Mesenchymal stem cell (in vitro differentiated cells and primary cell): ENCODE measurements at regions not wholly inside any gene's neighbourhood (a gene's known extent, or its start where the extent isn't known, plus 50 kb on each side); places are given as distances from the start of the nearest gene placed in this dataset.

Experiments used
- DNase-seq: peaks from one replicate; pipeline ENCODE4 v3.0.0-alpha.2; 2013
- H2AFZ ChIP-seq: one replicate; pipeline ENCODE4 v1.6.1; 2013; ENCODE audit warnings: low read depth, mild to moderate bottlenecking, control low read depth, inconsistent platforms, low read length, moderate library complexity
- H2AK5ac ChIP-seq: 2 replicates; pipeline ENCODE4 v1.6.1; 2013; ENCODE audit warnings: low read length, moderate library complexity, mild to moderate bottlenecking, inconsistent platforms; ENCODE audit not compliant: severe bottlenecking
- H2BK120ac ChIP-seq: one replicate; pipeline ENCODE4 v1.6.1; 2013; ENCODE audit warnings: low read depth, mild to moderate bottlenecking, inconsistent platforms, low read length, moderate library complexity
- H2BK12ac ChIP-seq, 2 experiments: one replicate each; pipeline ENCODE4 v1.6.1; 2013; ENCODE audit warnings: inconsistent platforms in 2 of 2, low read length in 2 of 2, mild to moderate bottlenecking in 2 of 2, moderate library complexity in 2 of 2, control low read depth in 1 of 2
- H2BK15ac ChIP-seq: one replicate; pipeline ENCODE4 v1.6.1; 2013; ENCODE audit warnings: mild to moderate bottlenecking, low read depth, inconsistent platforms; ENCODE audit not compliant: poor library complexity, severe bottlenecking
- H2BK5ac ChIP-seq: 2 replicates; pipeline ENCODE4 v1.6.1; 2013; ENCODE audit warnings: low read depth, mild to moderate bottlenecking, low read length, control low read depth, inconsistent platforms; ENCODE audit not compliant: poor library complexity, severe bottlenecking
- H3K14ac ChIP-seq, 2 experiments: one replicate each; pipeline ENCODE4 v1.6.1; 2013; ENCODE audit warnings: inconsistent platforms in 2 of 2, low read length in 2 of 2, control low read depth in 1 of 2, mild to moderate bottlenecking in 1 of 2, moderate library complexity in 1 of 2
- H3K18ac ChIP-seq, 2 experiments: one replicate each; pipeline ENCODE4 v1.6.1; 2013; ENCODE audit warnings: inconsistent platforms in 2 of 2, low read length in 2 of 2, control low read depth in 1 of 2, low read depth in 1 of 2, mild to moderate bottlenecking in 1 of 2
- H3K23ac ChIP-seq, 2 experiments: one replicate each; pipeline ENCODE4 v1.6.1; 2013; ENCODE audit warnings: inconsistent platforms in 2 of 2, low read length in 2 of 2, mild to moderate bottlenecking in 2 of 2, moderate library complexity in 2 of 2, control low read depth in 1 of 2
- H3K27ac ChIP-seq: 2 replicates; pipeline ENCODE4 v1.5.1; 2013; ENCODE audit warnings: mild to moderate bottlenecking, moderate library complexity, low read length, control low read depth, inconsistent platforms; ENCODE audit not compliant: poor library complexity, severe bottlenecking
- H3K27me3 ChIP-seq, 2 experiments: 2 replicates each; pipeline versions ENCODE4 v1.6.1 to v1.7.0; 2013; ENCODE audit warnings: low read length in 2 of 2, mild to moderate bottlenecking in 2 of 2, moderate library complexity in 2 of 2, control low read depth in 1 of 2, inconsistent platforms in 1 of 2; ENCODE audit not compliant: control insufficient read depth in 1 of 2, insufficient read depth in 1 of 2
- H3K36me3 ChIP-seq, 2 experiments: 2 replicates each; pipeline versions ENCODE4 v1.6.1 to v1.7.0; 2013; ENCODE audit warnings: low read length in 2 of 2, control low read depth in 1 of 2, inconsistent platforms in 1 of 2, low read depth in 1 of 2, mild to moderate bottlenecking in 1 of 2; ENCODE audit not compliant: insufficient read depth in 2 of 2, control insufficient read depth in 1 of 2
- H3K4ac ChIP-seq, 2 experiments: one replicate each; pipeline ENCODE4 v1.6.1; 2013; ENCODE audit warnings: inconsistent platforms in 2 of 2, low read length in 2 of 2, mild to moderate bottlenecking in 2 of 2, moderate library complexity in 2 of 2, control low read depth in 1 of 2, low read depth in 1 of 2
- H3K4me1 ChIP-seq: 2 replicates; pipeline ENCODE4 v1.6.1; 2013; ENCODE audit warnings: low read depth, low read length, control low read depth; ENCODE audit not compliant: control insufficient read depth, insufficient read depth
- H3K4me2 ChIP-seq: 2 replicates; pipeline ENCODE4 v1.6.1; 2013; ENCODE audit warnings: low read length, mild to moderate bottlenecking, inconsistent platforms; ENCODE audit not compliant: poor library complexity, severe bottlenecking
- H3K4me3 ChIP-seq, 2 experiments: 2 replicates each; pipeline versions ENCODE4 v1.5.1 to v1.7.0; 2013; ENCODE audit warnings: low read length in 2 of 2, mild to moderate bottlenecking in 2 of 2, control low read depth in 1 of 2, low read depth in 1 of 2; ENCODE audit not compliant: insufficient read depth in 1 of 2
- H3K79me1 ChIP-seq: replicated peaks from 2 replicates; pipeline ENCODE4 v1.6.1; 2013; ENCODE audit warnings: mild to moderate bottlenecking, control low read depth, low read length, inconsistent platforms; ENCODE audit not compliant: poor library complexity, severe bottlenecking
- H3K9ac ChIP-seq: 2 replicates; pipeline ENCODE4 v1.7.0; 2013; ENCODE audit warnings: mild to moderate bottlenecking, low read length, moderate library complexity
- H3K9me3 ChIP-seq: 2 replicates; pipeline ENCODE4 v1.7.0; 2013; ENCODE audit warnings: mild to moderate bottlenecking, low read length; ENCODE audit not compliant: control insufficient read depth
- H4K8ac ChIP-seq: one replicate; pipeline ENCODE4 v1.6.1; 2013; ENCODE audit warnings: inconsistent platforms, mild to moderate bottlenecking, low read length, moderate library complexity
- H4K91ac ChIP-seq: one replicate; pipeline ENCODE4 v1.6.1; 2013; ENCODE audit warnings: mild to moderate bottlenecking, low read length, inconsistent platforms
- WGBS: methylation state at CpG from one replicate; pipeline ENCODE4 v1.1.7; 2013; ENCODE audit warnings: mixed read lengths; 5-methylcytosine and 5-hydroxymethylcytosine counted together

DNA sequence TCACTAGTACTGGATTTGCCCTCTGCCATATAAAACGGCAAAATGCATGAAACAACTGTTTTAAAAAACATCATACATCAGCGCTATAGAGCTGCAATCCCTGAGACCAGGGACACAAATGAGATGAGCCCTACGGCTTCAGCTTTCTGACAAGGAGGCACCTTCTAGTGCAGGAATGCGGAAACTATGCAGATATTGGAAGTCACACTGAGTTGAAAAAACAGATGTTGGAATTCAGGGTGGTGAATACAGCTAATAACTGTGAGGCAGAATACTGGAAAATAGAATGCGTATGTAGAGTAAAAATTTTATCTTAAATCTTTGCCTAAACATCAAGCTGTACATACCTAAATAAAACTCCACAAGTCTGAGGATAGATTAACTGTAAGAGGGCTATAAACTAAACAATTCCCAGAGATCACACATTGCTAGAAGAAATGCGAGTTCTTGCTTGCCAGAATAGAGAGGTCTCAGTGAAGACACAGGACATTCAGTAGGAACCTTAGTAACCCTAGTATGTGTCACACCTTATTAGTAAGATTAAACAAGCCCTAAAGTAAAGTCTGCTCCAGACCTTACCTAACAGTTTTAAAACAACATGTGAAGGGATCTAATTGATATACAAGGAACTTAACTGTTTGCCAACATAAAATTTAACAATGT, 541.4 kb upstream of the DDX18 start:
- Histone ChIP-seq H4K8ac (no peak overlapping the region), H2AFZ (no peak overlapping the region), H4K91ac (no peak overlapping the region), H3K4ac (no peak overlapping the region), H3K18ac (no peak overlapping the region), H2BK12ac (no peak overlapping the region), H2BK15ac (no peak overlapping the region), H2AK5ac (no peak overlapping the region), H3K9ac (no peak overlapping the region), H3K23ac (no peak overlapping the region), H3K79me1 (no peaks in the 10 kb centered on the region), H2BK5ac (no peak overlapping the region), H3K4me1 (no peaks in the 10 kb centered on the region), H3K36me3 (no peaks in the 10 kb centered on the region), H2BK120ac (no peak overlapping the region), H3K27ac (no peak overlapping the region), H3K14ac (no peak overlapping the region), H3K9me3 (peaks cover 11% of the 10 kb centered on the region), H3K4me3 (no peak overlapping the region), H3K27me3 (no peaks in the 10 kb centered on the region), H3K4me2 (no peak overlapping the region)
- WGBS = 68% methylated on average over 5 of the region's 6 CpGs
- DNase-seq = no peak

DNA sequence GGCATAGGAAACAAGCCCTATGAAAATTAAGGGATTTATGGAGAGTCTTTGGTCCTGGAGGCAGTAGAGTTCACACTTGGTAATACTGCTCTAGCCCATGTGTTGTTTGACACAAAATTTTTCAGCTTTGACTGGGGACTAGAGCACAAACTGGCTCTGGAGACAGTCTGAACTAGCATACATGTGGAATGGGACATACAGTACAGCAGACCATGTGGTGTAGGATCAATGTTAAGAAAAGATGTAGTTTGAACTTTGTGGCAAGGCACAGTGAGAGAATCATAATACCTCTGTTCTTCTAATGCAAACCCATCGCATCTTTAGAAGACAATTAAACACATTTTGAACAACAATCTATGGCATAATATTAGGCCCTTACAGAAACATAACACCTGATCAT, 521.5 kb upstream of the DDX18 start:
- Histone ChIP-seq H3K14ac (no peak overlapping the region), H3K27ac (no peak overlapping the region), H3K23ac (no peak overlapping the region), H2AFZ (no peak overlapping the region), H3K36me3 (no peaks in the 10 kb centered on the region), H2BK120ac (no peak overlapping the region), H3K4me2 (no peak overlapping the region), H3K4me1 (no peaks in the 10 kb centered on the region), H3K4me3 (no peak overlapping the region), H4K91ac (no peak overlapping the region), H2BK5ac (no peak overlapping the region), H3K79me1 (no peaks in the 10 kb centered on the region), H4K8ac (no peak overlapping the region), H3K9me3 (no peaks in the 10 kb centered on the region), H3K4ac (no peak overlapping the region), H2BK15ac (no peak overlapping the region), H3K9ac (no peak overlapping the region), H3K27me3 (no peaks in the 10 kb centered on the region), H2AK5ac (no peak overlapping the region), H2BK12ac (no peak overlapping the region), H3K18ac (no peak overlapping the region)
- 95% methylated on average over 1 of the region's 1 CpG for WGBS
- DNase-seq = no peak

DNA sequence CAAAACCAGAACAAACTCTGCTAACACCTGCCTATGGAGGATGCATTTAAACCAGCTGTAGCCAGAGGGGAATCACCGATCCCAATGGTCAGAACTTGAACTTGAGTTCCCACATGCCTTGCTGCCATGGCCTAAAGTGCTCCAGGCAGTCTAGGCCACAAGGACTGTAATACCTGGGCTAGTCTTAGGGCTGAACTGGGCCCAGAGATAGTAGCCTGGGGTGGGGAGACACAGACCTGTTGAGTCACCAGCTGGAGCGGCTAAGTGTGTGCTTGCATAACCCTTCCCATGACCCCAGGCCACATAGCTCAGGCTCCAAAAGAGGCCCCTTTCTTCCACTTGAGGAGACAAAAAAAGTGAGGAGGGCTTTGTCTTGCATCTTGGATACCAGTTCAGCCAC, 515.0 kb upstream of the DDX18 start:
- H3K4me2 ChIP-seq = no peak overlapping the region
- H4K91ac ChIP-seq = no peak overlapping the region
- no peak overlapping the region for H3K27ac ChIP-seq
- no peaks in the 10 kb centered on the region for H3K27me3 ChIP-seq
- no peak overlapping the region for H3K4me3 ChIP-seq
- no peaks in the 10 kb centered on the region for H3K36me3 ChIP-seq
- no peak overlapping the region for H3K23ac ChIP-seq
- H3K4me1 ChIP-seq = no peaks in the 10 kb centered on the region
- H2AFZ ChIP-seq = no peak overlapping the region
- H3K79me1 ChIP-seq = no peaks in the 10 kb centered on the region
- no peak overlapping the region for H2AK5ac ChIP-seq
- H2BK5ac ChIP-seq = no peak overlapping the region
- H3K4ac ChIP-seq = no peak overlapping the region
- H2BK120ac ChIP-seq = no peak overlapping the region
- H2BK15ac ChIP-seq = no peak overlapping the region
- H3K14ac ChIP-seq = no peak overlapping the region
- H3K9ac ChIP-seq = no peak overlapping the region
- WGBS = 87% methylated on average over 1 of the region's 2 CpGs
- no peak for DNase-seq
- no peak overlapping the region for H4K8ac ChIP-seq
- peaks cover 9% of the 10 kb centered on the region for H3K9me3 ChIP-seq
- no peak overlapping the region for H3K18ac ChIP-seq
- H2BK12ac ChIP-seq = no peak overlapping the region

DNA sequence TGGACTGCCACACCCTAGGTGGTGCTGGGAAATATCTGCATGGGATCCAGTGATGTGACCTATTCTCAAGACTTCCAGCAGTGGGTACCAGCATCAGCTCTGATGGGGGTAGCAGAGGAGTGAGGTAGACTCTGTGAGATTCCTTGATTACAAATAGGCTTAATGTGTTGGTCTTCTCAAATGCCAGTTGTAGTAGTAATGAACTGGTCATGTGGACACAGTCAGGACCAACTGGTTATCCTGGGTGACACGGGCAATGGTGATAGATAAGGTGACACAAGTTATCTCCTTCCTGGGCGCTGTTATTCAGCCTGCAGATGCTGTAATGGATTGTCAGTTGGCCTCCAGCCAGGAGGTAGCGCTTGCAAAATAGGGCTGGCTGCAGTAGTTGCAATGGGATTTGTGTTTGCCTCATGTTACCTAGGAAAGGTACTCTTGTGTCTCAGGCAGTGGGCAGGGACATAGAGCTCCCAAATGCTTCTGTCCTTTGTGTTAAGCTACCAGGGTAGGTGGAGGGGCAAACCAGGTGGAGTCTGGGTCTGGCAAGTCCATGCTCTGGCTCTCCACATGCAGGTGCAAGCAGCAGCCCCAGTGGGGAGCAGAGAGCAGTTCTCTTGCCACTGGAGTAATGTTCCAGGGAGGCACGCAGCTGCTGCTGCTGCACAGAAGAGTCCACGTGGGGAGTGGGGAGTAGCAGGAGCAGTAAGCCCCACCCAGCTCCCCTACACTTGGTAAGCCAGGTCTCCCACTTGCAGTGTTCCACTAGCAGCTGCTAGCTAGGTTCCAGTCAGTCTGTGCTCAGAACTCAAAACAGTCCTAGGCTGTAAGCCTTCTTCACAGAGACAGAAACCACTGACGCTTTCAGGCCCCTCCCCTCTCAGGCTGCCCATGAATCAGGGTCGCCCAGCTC, 505.4 kb upstream of the DDX18 start:
- no peaks in the 10 kb centered on the region for H3K36me3 ChIP-seq
- no peaks in the 10 kb centered on the region for H3K27me3 ChIP-seq
- H3K4ac ChIP-seq = no peak overlapping the region
- no peak overlapping the region for H3K9ac ChIP-seq
- no peak overlapping the region for H3K18ac ChIP-seq
- H2AK5ac ChIP-seq = no peak overlapping the region
- H3K4me3 ChIP-seq = no peak overlapping the region
- no peaks in the 10 kb centered on the region for H3K4me1 ChIP-seq
- H3K9me3 ChIP-seq = peaks cover 5% of the 10 kb centered on the region
- H3K79me1 ChIP-seq = no peaks in the 10 kb centered on the region
- no peak overlapping the region for H2BK120ac ChIP-seq
- no peak overlapping the region for H3K14ac ChIP-seq
- no peak overlapping the region for H3K4me2 ChIP-seq
- no peak overlapping the region for H3K23ac ChIP-seq
- H2BK5ac ChIP-seq = no peak overlapping the region
- H3K27ac ChIP-seq = no peak overlapping the region
- H2AFZ ChIP-seq = no peak overlapping the region
- no peak overlapping the region for H4K8ac ChIP-seq
- H4K91ac ChIP-seq = no peak overlapping the region
- DNase-seq = no peak
- no peak overlapping the region for H2BK15ac ChIP-seq
- WGBS = 88% methylated on average over 7 of the region's 7 CpGs
- no peak overlapping the region for H2BK12ac ChIP-seq
